ENCODE measurements at regions not wholly inside any gene's neighbourhood (a gene's known extent, or its start where the extent isn't known, plus 50 kb on each side); places are given as distances from the start of the nearest gene placed in this dataset.

DNA sequence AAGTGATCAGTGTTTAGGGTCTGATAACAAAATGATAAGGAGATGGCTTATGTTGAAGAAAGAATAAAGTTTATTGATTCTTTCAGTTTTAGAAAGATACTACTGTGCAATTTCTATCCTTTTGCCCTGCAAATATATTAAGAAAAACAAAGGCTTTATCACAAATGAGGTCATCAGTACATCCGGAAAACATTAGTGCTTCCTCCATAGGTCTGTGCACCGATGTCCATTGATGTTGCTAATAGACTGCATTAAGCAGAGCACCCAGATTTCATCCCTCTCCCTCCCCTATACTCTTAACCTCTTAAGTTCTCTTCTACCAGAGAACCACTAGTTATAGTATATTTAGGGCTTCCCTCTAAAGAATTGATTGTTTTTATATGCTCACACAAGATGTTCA, 53.7 kb upstream of the HHIP start:
- TF ChIP-seq RELA (CRISPR knock-in tag; IDR thresholded peaks at IDR 0.05; ENCODE audit: borderline replicate concordance), result no peak
- TF ChIP-seq, protein P1, sequence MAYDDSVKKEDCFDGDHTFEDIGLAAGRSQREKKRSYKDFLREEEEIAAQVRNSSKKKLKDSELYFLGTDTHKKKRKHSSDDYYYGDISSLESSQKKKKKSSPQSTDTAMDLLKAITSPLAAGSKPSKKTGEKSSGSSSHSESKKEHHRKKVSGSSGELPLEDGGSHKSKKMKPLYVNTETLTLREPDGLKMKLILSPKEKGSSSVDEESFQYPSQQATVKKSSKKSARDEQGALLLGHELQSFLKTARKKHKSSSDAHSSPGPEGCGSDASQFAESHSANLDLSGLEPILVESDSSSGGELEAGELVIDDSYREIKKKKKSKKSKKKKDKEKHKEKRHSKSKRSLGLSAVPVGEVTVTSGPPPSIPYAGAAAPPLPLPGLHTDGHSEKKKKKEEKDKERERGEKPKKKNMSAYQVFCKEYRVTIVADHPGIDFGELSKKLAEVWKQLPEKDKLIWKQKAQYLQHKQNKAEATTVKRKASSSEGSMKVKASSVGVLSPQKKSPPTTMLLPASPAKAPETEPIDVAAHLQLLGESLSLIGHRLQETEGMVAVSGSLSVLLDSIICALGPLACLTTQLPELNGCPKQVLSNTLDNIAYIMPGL (CRISPR knock-in tag; IDR thresholded peaks at IDR 0.05), result no peak
- TF ChIP-seq NFE2L1 (CRISPR knock-in tag; IDR thresholded peaks at IDR 0.05), result no peak
- TF ChIP-seq, protein P2, sequence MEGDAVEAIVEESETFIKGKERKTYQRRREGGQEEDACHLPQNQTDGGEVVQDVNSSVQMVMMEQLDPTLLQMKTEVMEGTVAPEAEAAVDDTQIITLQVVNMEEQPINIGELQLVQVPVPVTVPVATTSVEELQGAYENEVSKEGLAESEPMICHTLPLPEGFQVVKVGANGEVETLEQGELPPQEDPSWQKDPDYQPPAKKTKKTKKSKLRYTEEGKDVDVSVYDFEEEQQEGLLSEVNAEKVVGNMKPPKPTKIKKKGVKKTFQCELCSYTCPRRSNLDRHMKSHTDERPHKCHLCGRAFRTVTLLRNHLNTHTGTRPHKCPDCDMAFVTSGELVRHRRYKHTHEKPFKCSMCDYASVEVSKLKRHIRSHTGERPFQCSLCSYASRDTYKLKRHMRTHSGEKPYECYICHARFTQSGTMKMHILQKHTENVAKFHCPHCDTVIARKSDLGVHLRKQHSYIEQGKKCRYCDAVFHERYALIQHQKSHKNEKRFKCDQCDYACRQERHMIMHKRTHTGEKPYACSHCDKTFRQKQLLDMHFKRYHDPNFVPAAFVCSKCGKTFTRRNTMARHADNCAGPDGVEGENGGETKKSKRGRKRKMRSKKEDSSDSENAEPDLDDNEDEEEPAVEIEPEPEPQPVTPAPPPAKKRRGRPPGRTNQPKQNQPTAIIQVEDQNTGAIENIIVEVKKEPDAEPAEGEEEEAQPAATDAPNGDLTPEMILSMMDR (IDR thresholded peaks at IDR 0.05), result no peak
- TF ChIP-seq, protein P3, sequence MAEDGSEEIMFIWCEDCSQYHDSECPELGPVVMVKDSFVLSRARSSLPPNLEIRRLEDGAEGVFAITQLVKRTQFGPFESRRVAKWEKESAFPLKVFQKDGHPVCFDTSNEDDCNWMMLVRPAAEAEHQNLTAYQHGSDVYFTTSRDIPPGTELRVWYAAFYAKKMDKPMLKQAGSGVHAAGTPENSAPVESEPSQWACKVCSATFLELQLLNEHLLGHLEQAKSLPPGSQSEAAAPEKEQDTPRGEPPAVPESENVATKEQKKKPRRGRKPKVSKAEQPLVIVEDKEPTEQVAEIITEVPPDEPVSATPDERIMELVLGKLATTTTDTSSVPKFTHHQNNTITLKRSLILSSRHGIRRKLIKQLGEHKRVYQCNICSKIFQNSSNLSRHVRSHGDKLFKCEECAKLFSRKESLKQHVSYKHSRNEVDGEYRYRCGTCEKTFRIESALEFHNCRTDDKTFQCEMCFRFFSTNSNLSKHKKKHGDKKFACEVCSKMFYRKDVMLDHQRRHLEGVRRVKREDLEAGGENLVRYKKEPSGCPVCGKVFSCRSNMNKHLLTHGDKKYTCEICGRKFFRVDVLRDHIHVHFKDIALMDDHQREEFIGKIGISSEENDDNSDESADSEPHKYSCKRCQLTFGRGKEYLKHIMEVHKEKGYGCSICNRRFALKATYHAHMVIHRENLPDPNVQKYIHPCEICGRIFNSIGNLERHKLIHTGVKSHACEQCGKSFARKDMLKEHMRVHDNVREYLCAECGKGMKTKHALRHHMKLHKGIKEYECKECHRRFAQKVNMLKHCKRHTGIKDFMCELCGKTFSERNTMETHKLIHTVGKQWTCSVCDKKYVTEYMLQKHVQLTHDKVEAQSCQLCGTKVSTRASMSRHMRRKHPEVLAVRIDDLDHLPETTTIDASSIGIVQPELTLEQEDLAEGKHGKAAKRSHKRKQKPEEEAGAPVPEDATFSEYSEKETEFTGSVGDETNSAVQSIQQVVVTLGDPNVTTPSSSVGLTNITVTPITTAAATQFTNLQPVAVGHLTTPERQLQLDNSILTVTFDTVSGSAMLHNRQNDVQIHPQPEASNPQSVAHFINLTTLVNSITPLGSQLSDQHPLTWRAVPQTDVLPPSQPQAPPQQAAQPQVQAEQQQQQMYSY (CRISPR knock-in tag; IDR thresholded peaks at IDR 0.05), result no peak
- no peak for TF ChIP-seq ETV6 (CRISPR knock-in tag; IDR thresholded peaks at IDR 0.05)
- TF ChIP-seq, protein P4, sequence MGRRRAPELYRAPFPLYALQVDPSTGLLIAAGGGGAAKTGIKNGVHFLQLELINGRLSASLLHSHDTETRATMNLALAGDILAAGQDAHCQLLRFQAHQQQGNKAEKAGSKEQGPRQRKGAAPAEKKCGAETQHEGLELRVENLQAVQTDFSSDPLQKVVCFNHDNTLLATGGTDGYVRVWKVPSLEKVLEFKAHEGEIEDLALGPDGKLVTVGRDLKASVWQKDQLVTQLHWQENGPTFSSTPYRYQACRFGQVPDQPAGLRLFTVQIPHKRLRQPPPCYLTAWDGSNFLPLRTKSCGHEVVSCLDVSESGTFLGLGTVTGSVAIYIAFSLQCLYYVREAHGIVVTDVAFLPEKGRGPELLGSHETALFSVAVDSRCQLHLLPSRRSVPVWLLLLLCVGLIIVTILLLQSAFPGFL (CRISPR knock-in tag; IDR thresholded peaks at IDR 0.05; ENCODE audit: borderline replicate concordance), result no peak
- no peak for TF ChIP-seq FOXJ3 (CRISPR knock-in tag; IDR thresholded peaks at IDR 0.05; ENCODE audit: borderline replicate concordance)
- no peak for TF ChIP-seq MYBL2 (CRISPR knock-in tag; IDR thresholded peaks at IDR 0.05)
- TF ChIP-seq, protein P5, sequence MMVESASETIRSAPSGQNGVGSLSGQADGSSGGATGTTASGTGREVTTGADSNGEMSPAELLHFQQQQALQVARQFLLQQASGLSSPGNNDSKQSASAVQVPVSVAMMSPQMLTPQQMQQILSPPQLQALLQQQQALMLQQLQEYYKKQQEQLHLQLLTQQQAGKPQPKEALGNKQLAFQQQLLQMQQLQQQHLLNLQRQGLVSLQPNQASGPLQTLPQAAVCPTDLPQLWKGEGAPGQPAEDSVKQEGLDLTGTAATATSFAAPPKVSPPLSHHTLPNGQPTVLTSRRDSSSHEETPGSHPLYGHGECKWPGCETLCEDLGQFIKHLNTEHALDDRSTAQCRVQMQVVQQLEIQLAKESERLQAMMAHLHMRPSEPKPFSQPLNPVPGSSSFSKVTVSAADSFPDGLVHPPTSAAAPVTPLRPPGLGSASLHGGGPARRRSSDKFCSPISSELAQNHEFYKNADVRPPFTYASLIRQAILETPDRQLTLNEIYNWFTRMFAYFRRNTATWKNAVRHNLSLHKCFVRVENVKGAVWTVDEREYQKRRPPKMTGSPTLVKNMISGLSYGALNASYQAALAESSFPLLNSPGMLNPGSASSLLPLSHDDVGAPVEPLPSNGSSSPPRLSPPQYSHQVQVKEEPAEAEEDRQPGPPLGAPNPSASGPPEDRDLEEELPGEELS (CRISPR knock-in tag; IDR thresholded peaks at IDR 0.05), result no peak
- TF ChIP-seq, protein P6, sequence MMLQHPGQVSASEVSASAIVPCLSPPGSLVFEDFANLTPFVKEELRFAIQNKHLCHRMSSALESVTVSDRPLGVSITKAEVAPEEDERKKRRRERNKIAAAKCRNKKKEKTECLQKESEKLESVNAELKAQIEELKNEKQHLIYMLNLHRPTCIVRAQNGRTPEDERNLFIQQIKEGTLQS (CRISPR knock-in tag; conservative IDR thresholded peaks at IDR 0.05), result no peak
- TF ChIP-seq, protein P7, sequence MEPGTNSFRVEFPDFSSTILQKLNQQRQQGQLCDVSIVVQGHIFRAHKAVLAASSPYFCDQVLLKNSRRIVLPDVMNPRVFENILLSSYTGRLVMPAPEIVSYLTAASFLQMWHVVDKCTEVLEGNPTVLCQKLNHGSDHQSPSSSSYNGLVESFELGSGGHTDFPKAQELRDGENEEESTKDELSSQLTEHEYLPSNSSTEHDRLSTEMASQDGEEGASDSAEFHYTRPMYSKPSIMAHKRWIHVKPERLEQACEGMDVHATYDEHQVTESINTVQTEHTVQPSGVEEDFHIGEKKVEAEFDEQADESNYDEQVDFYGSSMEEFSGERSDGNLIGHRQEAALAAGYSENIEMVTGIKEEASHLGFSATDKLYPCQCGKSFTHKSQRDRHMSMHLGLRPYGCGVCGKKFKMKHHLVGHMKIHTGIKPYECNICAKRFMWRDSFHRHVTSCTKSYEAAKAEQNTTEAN (CRISPR knock-in tag; IDR thresholded peaks at IDR 0.05), result no peak
- TF ChIP-seq NR3C1 (CRISPR knock-in tag; conservative IDR thresholded peaks at IDR 0.05; ENCODE audit: low read depth), result no peak
- no peak for TF ChIP-seq KAT7 (CRISPR knock-in tag; IDR thresholded peaks at IDR 0.05; ENCODE audit: borderline replicate concordance)

Measured in WTC11 (cell line).